SK-N-MC (cell line): ENCODE measurements at regions not wholly inside any gene's neighbourhood (a gene's known extent, or its start where the extent isn't known, plus 50 kb on each side); places are given as distances from the start of the nearest gene placed in this dataset.
A peak's percentile ranks its signal among the peaks of the same experiment; 100 is the strongest.

Experiments
- DNase-seq: peaks from one replicate; pipeline ENCODE4 v3.0.0-alpha.2; 2011; ENCODE audit warnings: low read depth, low spot score
- H3K27ac ChIP-seq: fragments of 200-600 bp; sonication (generic); 2 replicates; pipeline ENCODE4 v1.5.1; 2016; ENCODE audit warnings: mixed run types
- H3K36me3 ChIP-seq: fragments of 200-600 bp; sonication (generic); 2 replicates; pipeline ENCODE4 v1.6.1; 2017; ENCODE audit warnings: antibody characterized with exemption, low read length, mixed read lengths; ENCODE audit not compliant: insufficient read depth
- H3K4me3 ChIP-seq: fragments of 200-600 bp; sonication (generic); 2 replicates; pipeline ENCODE4 v1.5.1; 2016
- H3K9ac ChIP-seq: fragments of 200-600 bp; sonication (generic); 2 replicates; pipeline ENCODE4 v1.8.0; 2017; ENCODE audit warnings: mixed run types, mixed read lengths; ENCODE audit not compliant: insufficient read length
- H3K9me3 ChIP-seq: fragments of 200-600 bp; sonication (generic); 2 replicates; pipeline ENCODE4 v1.6.1; 2017; ENCODE audit warnings: low read depth, mild to moderate bottlenecking, antibody characterized with exemption, low read length, moderate library complexity, mixed read lengths
- EZH2 ChIP-seq: fragments of 200-600 bp; sonication (generic); IDR thresholded peaks from one replicate; pipeline ENCODE4 v1.6.1; 2017; ENCODE audit warnings: antibody characterized with exemption
- FOXP2 ChIP-seq: optimal IDR thresholded peaks from 2 replicates; pipeline ENCODE3; 2011; ENCODE audit warnings: mild to moderate bottlenecking, moderate library complexity; ENCODE audit not compliant: insufficient read depth; ENCODE audit errors: extremely low read length, control extremely low read depth
- POLR2AphosphoS5 ChIP-seq: IDR thresholded peaks from 2 replicates; pipeline ENCODE4 v1.6.1; 2012; ENCODE audit warnings: mild to moderate bottlenecking, low read depth, low read length, borderline replicate concordance

GRCh38 chr4:176482972-176483371 lies 163.2 kb downstream of the SPCS3 start:
- Histone ChIP-seq H3K36me3 (no peaks in the 10 kb centered on the region), H3K4me3 (no peak overlapping the region), H3K27ac (no peak overlapping the region), H3K9ac (no peak overlapping the region), H3K9me3 (no peaks in the 10 kb centered on the region)
- no peak for TF ChIP-seq EZH2
- TF ChIP-seq POLR2AphosphoS5: no peak
- no peak for TF ChIP-seq FOXP2
- DNase-seq: no peak

DNA sequence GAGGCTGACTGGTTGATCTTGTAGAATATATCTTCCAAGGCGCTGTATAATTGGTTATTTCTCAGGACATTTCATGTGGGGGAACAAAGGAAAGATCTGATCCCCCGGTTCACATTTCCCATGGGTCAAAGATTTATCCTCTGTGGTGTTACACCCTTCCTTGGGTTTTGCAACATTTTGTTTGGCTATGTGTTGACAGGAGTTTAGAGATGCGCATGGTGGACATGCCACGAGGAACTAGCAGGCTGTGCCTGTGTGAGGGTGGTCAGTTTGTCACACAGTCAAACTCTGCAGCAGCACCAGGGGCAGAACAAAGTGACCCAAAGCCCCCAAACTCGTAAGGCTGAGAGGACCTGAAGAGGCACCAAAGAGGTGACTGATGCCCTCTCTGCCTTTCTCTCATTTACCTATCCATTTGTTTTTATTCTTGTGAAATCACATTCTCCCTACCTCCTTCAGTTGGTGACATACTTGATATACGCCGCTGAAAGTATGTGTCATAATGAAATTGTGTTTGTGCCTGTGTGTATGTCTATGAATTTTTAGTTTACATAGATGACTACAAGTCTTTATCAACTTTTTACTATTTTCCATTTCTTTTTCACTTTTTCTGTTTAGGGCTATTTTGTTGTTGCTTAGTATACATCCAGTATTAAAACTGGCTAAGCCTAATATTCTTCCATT lies 164.7 kb downstream of the SPCS3 start:
- DNase-seq: no peak
- Histone ChIP-seq H3K36me3 (no peaks in the 10 kb centered on the region), H3K9me3 (no peaks in the 10 kb centered on the region), H3K27ac (no peak overlapping the region), H3K9ac (no peak overlapping the region), H3K4me3 (no peak overlapping the region)
- no peak for TF ChIP-seq EZH2
- no peak for TF ChIP-seq POLR2AphosphoS5
- no peak for TF ChIP-seq FOXP2

- TF ChIP-seq FOXP2: no peak
- no peak for TF ChIP-seq POLR2AphosphoS5
- no peak for TF ChIP-seq EZH2
These were observed 169.2 kb downstream of the SPCS3 start for GRCh38 chr4:176489001-176489400.

GRCh38 chr4:176492646-176493302 lies 173.0 kb downstream of the SPCS3 start:
- H3K27ac ChIP-seq: no peak overlapping the region
- H3K4me3 ChIP-seq: no peak overlapping the region
- TF ChIP-seq POLR2AphosphoS5: no peak
- TF ChIP-seq EZH2: no peak
- TF ChIP-seq FOXP2: no peak
- no peak overlapping the region for H3K9ac ChIP-seq
- no peaks in the 10 kb centered on the region for H3K9me3 ChIP-seq
- no peaks in the 10 kb centered on the region for H3K36me3 ChIP-seq
- DNase-seq: no peak

More at GRCh38 chr4:176489001-176489400, 169.2 kb downstream of the SPCS3 start:
- no peak for DNase-seq
- H3K9ac ChIP-seq: no peak overlapping the region
- H3K9me3 ChIP-seq: no peaks in the 10 kb centered on the region
- H3K4me3 ChIP-seq: no peak overlapping the region
- no peak overlapping the region for H3K27ac ChIP-seq
- no peaks in the 10 kb centered on the region for H3K36me3 ChIP-seq

- TF ChIP-seq POLR2AphosphoS5 (no peak), FOXP2 (no peak), EZH2 (no peak)
- Histone ChIP-seq H3K27ac (no peak overlapping the region), H3K4me3 (no peak overlapping the region), H3K9me3 (no peaks in the 10 kb centered on the region), H3K9ac (no peak overlapping the region), H3K36me3 (no peaks in the 10 kb centered on the region)
- no peak for DNase-seq
These were observed 179.0 kb downstream of the SPCS3 start for GRCh38 chr4:176498617-176499256.

DNA sequence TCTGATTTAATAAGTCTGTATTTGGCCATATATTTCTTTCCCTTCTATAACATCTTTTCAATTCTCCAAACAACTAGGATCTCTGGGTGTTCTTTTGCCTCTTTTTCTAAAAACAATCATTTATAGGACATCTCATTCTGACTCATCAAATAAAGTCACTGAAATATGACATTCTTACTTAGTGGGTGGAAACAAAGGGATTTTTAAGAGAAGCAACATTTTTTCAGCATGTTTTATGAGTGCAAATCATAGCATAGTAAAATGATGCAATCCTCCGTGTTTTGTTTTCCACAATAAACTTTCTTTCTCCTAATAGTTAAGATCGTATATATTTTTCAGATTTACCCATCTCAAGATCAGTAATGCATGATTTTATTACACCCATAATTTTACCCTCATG lies 179.8 kb downstream of the SPCS3 start:
- TF ChIP-seq EZH2 (no peak), FOXP2 (no peak), POLR2AphosphoS5 (no peak)
- no peaks in the 10 kb centered on the region for H3K36me3 ChIP-seq
- H3K9me3 ChIP-seq: no peaks in the 10 kb centered on the region
- no peak for DNase-seq
- H3K27ac ChIP-seq: peak overlapping the region; percentile 59
- H3K4me3 ChIP-seq: peak overlapping the region; percentile 32
- peak overlapping the region; percentile 8 for H3K9ac ChIP-seq

- Histone ChIP-seq H3K4me3 (no peak overlapping the region), H3K36me3 (no peaks in the 10 kb centered on the region), H3K9ac (no peak overlapping the region), H3K27ac (no peak overlapping the region), H3K9me3 (no peaks in the 10 kb centered on the region)
- no peak for TF ChIP-seq EZH2
- TF ChIP-seq POLR2AphosphoS5: no peak
- TF ChIP-seq FOXP2: no peak
- DNase-seq: no peak
These were observed 181.1 kb downstream of the SPCS3 start for GRCh38 chr4:176500894-176501293.

DNA sequence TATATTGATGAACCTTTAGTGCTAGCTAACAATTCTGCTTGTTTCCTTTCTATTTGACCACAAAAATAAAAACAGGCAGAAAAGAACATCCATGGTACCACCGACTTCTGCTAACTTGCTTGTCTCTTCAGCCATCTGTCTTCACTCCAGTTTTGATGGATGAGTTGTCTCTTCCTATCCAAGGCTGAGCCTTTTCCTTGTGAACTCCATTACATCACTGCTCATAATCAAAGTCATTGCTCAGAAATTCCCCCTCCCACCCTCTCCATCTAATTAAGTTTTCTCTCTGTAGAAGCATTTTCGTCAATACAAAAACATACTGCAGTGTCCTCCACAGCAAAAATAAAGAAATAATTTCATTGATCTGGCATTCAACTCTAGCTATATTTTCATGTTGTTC lies 184.4 kb downstream of the SPCS3 start:
- TF ChIP-seq FOXP2 (no peak), POLR2AphosphoS5 (no peak), EZH2 (no peak)
- Histone ChIP-seq H3K4me3 (no peak overlapping the region), H3K9me3 (no peaks in the 10 kb centered on the region), H3K27ac (no peak overlapping the region), H3K9ac (no peak overlapping the region), H3K36me3 (no peaks in the 10 kb centered on the region)
- DNase-seq: no peak
